GM21825 (cell line): ENCODE measurements at regions not wholly inside any gene's neighbourhood (a gene's known extent, or its start where the extent isn't known, plus 50 kb on each side); places are given as distances from the start of the nearest gene placed in this dataset.

Experiments
- ATAC-seq: cut with Tn5 transposase; IDR thresholded peaks from one replicate; pipeline ENCODE4 v1.9.1; 2021; ENCODE audit warnings: mild to moderate bottlenecking, moderate library complexity; ENCODE audit not compliant: unreplicated experiment

- ATAC-seq = no peak
Observed at GRCh38 chr2:15776992-15777702, 163.2 kb upstream of the MYCN start.

- ATAC-seq = no peak
Observed at GRCh38 chr2:15777795-15778371, 162.5 kb upstream of the MYCN start.

DNA sequence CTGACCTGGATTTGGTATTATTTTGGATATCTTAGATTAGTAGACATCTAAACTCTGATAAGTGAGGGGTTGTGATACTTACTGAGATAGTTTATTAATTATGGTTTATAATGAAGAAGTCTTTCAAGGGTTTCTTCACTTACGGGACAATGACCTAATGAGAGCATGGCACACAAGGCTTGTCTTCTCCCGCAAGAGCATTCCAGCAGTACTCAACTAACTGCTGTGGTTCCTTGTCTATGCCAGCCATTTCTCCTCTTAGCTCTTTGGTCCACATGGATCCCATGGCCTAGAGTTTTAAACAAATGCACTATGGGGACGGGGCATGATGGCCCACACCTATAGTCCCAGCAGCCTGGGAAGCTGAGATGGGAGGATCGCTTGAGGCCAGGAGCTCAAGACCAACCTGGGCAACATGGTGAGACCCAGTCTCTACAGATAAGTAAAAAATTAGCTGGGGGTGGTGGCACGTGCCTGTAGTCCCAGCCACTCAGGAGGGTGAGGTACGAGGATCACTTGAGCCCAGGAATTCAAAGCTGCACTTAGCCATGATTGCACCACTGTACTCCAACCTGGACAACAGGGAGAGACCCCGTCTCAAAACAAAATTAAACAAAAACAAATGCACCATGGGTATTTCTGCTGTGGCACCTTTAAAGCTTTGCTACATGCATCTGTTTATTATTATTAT lies 161.7 kb upstream of the MYCN start:
- ATAC-seq = no peak

GRCh38 chr2:15779381-15780041 lies 160.8 kb upstream of the MYCN start:
- no peak for ATAC-seq

- no peak for ATAC-seq
Observed at GRCh38 chr2:15780234-15780633, 160.1 kb upstream of the MYCN start.

- ATAC-seq = no peak
Observed at GRCh38 chr2:15780912-15781574, 159.3 kb upstream of the MYCN start.

- no peak for ATAC-seq
Observed at GRCh38 chr2:15782009-15782751, 158.2 kb upstream of the MYCN start.

DNA sequence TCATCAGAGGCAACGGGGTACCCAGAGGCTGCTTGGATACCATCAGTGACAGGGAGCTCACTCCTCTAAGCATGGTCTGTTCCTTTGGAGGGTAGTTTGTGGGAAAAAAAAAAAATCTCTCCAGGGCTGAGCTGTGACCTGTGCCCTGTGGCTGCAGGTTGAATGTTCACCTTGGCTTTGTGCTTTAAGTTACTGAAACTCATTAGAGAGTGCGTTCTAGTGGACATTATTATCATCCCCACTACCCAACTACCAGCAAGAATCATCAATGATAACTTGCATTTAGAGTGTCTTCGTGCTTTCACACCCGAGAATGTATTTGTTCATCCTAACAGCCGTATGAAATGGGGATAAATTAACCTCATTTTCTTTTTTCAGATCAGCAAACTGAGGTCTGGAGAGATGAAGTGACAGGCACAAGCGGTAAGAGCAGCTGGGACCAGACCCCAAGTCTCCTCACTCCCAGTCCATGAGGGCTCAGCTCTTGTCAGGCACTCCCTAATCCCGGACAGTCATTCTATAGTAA lies 157.5 kb upstream of the MYCN start:
- ATAC-seq = no peak

- no peak for ATAC-seq
Observed at GRCh38 chr2:15783489-15783888, 156.9 kb upstream of the MYCN start.

DNA sequence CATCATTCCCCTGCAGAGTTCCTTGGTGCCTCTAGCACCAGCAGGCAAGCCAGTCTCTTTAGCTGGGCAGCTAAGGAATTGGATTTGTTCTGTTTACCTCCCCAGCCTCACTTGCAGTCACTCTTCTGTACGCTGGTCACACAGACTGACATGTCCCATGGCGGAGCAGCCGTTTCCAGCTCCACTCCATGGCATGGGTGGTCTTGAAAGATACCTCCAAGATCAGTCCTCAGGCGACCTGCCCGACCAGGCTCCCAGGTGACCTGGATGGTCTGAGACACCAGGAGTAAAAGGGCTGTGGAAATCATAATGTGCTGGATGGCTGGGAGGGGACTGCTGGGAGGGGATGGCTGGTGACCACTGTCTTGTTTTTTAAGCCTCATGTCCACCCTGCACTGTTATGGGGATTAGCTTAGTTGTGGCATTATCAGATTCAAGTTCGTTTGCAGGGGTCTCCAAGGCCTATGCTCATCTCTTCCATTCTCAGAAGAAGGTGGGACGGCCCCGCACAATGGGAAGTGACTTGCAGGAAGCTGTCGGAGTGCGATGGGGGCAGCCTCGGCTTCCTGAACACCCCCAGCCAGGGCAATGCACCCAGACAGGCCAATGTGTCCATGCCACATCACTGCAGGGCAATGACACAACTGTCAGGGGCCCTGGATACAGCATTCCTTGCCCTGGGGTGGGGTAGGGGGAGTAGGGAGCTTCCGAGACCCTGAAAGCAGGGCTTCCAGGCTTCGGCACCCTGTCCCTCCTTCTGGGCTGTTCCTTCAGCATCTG lies 156.1 kb upstream of the MYCN start:
- no peak for ATAC-seq

- no peak for ATAC-seq
Observed at GRCh38 chr2:15784886-15785801, 155.2 kb upstream of the MYCN start.

GRCh38 chr2:15786003-15786654 lies 154.2 kb upstream of the MYCN start:
- no peak for ATAC-seq

- no peak for ATAC-seq
Observed at GRCh38 chr2:15786901-15787300, 153.4 kb upstream of the MYCN start.

DNA sequence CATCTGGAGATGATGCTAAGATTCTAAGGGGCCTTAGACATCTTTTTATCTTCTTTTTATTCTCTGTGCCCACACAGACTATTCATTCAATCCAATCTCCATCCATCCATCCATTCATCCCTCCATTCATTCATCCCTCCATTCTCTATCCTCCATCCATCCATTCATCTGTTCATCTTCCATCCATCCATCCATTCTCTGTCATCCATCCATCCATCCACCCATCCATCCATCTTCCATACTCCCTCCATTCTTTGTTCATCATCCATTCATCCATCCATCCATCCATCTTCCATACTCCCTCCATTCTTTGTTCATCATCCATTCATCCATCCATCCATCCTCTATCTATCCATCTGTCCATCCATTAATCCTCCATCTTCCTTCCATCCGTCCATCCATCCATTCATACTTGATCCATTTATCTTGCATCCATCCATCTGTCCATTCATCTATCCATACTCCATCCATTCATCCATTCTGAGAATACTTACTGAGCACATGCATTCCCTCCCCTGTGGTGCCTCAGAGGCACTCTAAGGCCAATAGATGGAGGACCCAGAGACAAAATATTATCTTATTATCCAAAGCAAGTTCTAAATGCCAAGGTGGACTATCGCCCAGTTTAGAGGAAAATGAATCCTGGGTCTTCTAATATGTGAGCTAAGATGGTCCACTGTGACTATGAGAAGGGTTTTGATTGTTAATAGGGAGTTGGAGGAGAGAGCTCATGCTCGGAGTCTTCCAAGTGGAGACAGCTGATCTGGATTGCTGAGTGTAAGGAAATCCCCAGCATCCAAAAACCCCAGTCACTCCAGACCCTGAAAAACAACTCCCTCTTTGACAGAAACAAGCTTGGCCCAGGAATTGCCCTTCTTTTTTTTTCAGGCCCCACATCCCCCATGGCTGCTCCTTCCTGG lies 152.6 kb upstream of the MYCN start:
- ATAC-seq = no peak

DNA sequence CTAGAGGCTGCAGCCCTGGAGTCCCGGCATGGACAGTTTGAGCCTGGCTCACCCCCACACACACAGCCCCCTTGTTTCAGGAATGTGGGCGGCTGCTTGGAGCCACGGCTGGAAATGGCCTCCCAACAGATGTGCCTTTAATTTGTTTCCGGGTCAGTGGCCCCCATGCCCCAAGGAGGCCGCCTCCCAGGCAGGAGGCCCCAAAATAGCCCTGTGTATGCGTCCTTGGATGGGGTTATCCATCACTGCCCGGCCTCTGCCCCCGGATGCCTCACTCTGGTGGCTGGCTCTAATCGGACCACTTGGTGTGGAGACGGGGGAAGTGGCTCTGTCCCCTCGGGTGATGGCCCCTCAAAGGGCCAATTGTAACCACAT lies 151.9 kb upstream of the MYCN start:
- no peak for ATAC-seq

- no peak for ATAC-seq
Observed at GRCh38 chr2:15788830-15789229, 151.5 kb upstream of the MYCN start.
